Chondrocyte (in vitro differentiated cells): ENCODE measurements at regions not wholly inside any gene's neighbourhood (a gene's known extent, or its start where the extent isn't known, plus 50 kb on each side); places are given as distances from the start of the nearest gene placed in this dataset.

Source experiments
- DNase-seq: peaks from one replicate; pipeline ENCODE4 v3.0.0; 2021; ENCODE audit warnings: mixed read lengths, low spot score
- H3K27ac Mint-ChIP-seq: one replicate; pipeline ENCODE4 v1.8.0; 2021; ENCODE audit warnings: mild to moderate bottlenecking, moderate library complexity, mixed read lengths; ENCODE audit not compliant: unreplicated experiment
- H3K27me3 Mint-ChIP-seq: 2 replicates; pipeline ENCODE4 v1.8.0; 2021; ENCODE audit warnings: low read depth, mixed read lengths
- H3K36me3 Mint-ChIP-seq: 2 replicates; pipeline ENCODE4 v1.8.0; 2021; ENCODE audit warnings: low read depth, mixed read lengths
- H3K4me1 Mint-ChIP-seq: 2 replicates; pipeline ENCODE4 v1.8.0; 2021; ENCODE audit warnings: low read depth, mild to moderate bottlenecking, mixed read lengths
- H3K4me3 Mint-ChIP-seq: one replicate; pipeline ENCODE4 v1.8.0; 2021; ENCODE audit warnings: mild to moderate bottlenecking, moderate library complexity, mixed read lengths; ENCODE audit not compliant: unreplicated experiment
- H3K9me3 Mint-ChIP-seq: 2 replicates; pipeline ENCODE4 v1.8.0; 2021; ENCODE audit warnings: low read depth, mixed read lengths
- TF ChIP-seq, protein P1 (sequence below): fragments of 200-600 bp; sonication (generic); IDR thresholded peaks from 2 replicates; pipeline ENCODE4 v1.5.0; 2021; ENCODE audit warnings: antibody characterized with exemption, mild to moderate bottlenecking, moderate library complexity

DNA sequence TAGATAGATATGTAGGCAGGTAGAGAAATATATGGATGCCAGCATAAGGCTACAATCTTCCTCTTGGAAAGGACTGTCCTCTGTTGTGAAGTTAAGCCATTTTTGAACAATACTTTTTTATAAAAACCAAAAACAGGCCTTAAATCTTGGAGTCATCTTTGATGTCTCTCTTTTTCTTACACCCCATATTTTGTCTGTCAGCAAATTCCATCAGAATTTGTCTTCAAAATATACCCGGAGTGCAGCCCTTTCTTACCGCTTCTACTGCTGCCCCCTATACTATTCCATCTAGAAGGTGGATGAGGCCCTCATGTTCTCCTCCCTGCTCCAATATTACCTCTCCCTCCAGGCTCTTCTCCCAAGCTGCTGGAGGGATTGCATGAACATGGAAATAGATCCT lies 326.5 kb downstream of the HAPSTR1 start:
- Mint-ChIP-seq H3K36me3 (no peaks in the 10 kb centered on the region), H3K4me3 (no peak overlapping the region), H3K9me3 (peaks cover 17% of the 10 kb centered on the region), H3K4me1 (no peaks in the 10 kb centered on the region), H3K27me3 (no peaks in the 10 kb centered on the region), H3K27ac (no peak overlapping the region)
- TF ChIP-seq, protein P1, sequence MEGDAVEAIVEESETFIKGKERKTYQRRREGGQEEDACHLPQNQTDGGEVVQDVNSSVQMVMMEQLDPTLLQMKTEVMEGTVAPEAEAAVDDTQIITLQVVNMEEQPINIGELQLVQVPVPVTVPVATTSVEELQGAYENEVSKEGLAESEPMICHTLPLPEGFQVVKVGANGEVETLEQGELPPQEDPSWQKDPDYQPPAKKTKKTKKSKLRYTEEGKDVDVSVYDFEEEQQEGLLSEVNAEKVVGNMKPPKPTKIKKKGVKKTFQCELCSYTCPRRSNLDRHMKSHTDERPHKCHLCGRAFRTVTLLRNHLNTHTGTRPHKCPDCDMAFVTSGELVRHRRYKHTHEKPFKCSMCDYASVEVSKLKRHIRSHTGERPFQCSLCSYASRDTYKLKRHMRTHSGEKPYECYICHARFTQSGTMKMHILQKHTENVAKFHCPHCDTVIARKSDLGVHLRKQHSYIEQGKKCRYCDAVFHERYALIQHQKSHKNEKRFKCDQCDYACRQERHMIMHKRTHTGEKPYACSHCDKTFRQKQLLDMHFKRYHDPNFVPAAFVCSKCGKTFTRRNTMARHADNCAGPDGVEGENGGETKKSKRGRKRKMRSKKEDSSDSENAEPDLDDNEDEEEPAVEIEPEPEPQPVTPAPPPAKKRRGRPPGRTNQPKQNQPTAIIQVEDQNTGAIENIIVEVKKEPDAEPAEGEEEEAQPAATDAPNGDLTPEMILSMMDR, result no peak
- DNase-seq, result no peak

DNA sequence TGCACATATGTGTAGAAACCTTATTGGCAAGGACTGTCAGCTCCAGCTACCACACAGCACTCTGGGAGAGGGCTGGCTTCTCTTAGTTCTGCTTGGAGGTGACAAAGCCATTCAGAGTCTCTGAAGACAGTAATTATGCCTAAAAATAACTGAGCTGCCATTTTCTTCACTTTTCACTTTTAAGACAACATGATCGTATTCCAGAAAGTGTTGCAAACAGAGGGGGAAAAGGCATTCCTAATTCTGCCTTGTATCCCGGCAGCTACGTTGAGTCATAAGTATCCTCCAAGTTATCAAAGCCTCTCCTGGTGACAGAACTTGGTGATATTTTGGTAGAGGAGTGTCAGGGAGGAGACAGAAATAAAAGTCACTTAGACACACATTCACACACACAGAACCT lies 327.7 kb downstream of the HAPSTR1 start:
- Mint-ChIP-seq H3K4me1 (no peaks in the 10 kb centered on the region), H3K9me3 (peaks cover 17% of the 10 kb centered on the region), H3K27me3 (no peaks in the 10 kb centered on the region), H3K4me3 (no peak overlapping the region), H3K36me3 (no peaks in the 10 kb centered on the region), H3K27ac (no peak overlapping the region)
- no peak for DNase-seq
- TF ChIP-seq, protein P1, result no peak

DNA sequence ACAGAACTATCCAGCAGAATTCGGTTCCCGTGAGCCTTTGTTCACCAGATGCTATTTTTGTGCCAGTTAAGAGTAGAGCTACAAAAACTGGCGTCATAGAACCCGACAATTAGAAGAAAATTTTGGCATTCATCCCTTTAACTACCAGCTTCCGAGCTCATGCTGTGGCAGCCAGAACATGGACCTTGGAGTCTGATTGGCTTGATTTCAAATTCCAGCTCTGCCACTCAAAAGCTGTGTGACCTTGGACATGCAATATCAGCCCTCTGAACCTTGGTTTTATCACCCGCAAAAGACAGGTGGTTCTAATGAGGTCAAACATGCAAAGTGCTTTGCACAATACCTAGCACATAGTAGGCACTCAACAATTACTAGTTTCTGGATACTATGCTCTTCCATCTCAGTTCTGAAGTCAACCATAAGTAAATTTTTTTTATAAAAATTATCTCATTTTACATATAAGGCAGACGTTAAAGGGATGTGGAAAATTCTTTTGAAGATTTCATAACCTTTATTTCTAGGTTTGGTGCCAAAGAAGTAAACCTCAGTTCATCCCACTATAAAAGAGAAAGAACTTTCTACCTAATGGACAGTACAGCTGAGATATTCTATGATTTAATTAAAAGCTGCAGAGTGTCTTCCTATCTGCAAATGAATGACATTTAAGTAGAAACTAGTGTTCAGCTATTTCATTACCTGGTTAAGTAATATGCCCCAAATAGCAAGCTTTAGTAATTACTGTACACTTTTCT lies 331.5 kb downstream of the HAPSTR1 start:
- Mint-ChIP-seq H3K4me3 (no peak overlapping the region), H3K36me3 (no peaks in the 10 kb centered on the region), H3K27me3 (no peaks in the 10 kb centered on the region), H3K27ac (no peak overlapping the region), H3K4me1 (no peaks in the 10 kb centered on the region), H3K9me3 (peaks cover 8% of the 10 kb centered on the region)
- DNase-seq, result no peak
- TF ChIP-seq, protein P1, result no peak

DNA sequence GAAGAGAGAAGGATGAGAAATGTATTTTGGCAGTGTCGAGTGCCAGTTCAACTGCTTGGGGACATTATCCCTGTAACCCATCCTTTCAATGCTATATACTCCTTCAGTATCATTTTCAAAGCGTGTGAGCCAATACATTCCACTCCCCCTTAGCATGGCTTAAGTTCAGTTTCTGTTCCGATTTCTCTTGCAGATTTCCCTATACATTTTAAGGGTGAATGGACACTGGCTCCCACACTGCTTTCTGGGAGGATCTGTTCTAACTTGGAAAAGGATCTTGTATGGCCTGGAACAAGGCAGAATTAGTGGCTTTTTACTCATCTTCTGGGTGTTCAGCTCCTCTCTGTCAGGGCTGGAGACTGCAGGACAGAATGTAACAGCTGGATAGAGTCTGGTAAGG lies 333.8 kb downstream of the HAPSTR1 start:
- no peaks in the 10 kb centered on the region for H3K27me3 Mint-ChIP-seq
- no peaks in the 10 kb centered on the region for H3K4me1 Mint-ChIP-seq
- no peak for DNase-seq
- H3K9me3 Mint-ChIP-seq, result peaks cover 5% of the 10 kb centered on the region
- no peaks in the 10 kb centered on the region for H3K36me3 Mint-ChIP-seq
- no peak overlapping the region for H3K27ac Mint-ChIP-seq
- H3K4me3 Mint-ChIP-seq, result no peak overlapping the region
- TF ChIP-seq, protein P1, result no peak

DNA sequence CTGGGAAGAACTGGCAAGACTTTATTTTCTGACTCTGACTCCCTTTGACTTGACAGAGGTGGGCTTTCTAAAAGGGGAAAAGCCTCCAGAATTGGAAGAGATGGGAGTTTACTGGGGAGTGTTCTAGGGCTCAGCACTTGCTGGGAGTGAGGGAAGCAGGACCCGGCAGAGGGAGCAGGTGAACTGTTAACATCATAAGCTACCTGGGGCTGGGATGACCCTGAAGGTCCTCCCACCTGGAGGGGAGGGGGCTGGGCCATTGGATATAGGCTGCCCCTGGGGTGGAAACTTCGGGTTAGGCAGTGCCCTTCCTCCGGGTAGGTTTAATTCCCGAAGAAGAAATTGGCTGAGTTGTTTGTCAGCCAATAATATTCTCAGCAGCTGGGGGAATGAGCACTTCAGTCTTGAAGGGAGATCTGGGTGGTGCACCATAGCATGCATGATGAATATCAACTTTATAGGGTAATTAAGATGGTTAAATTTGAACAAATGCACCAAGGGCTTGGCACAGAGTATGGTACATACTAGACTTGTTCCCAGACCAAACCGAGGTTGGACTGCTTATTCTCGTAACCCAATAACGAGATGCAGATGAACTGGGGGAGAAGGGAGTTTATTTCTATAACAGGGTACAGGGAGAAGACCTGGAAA lies 337.0 kb downstream of the HAPSTR1 start:
- no peaks in the 10 kb centered on the region for H3K9me3 Mint-ChIP-seq
- no peak overlapping the region for H3K27ac Mint-ChIP-seq
- TF ChIP-seq, protein P1, result no peak
- H3K27me3 Mint-ChIP-seq, result peaks cover 2% of the 10 kb centered on the region
- H3K36me3 Mint-ChIP-seq, result no peaks in the 10 kb centered on the region
- H3K4me3 Mint-ChIP-seq, result no peak overlapping the region
- DNase-seq, result no peak
- no peaks in the 10 kb centered on the region for H3K4me1 Mint-ChIP-seq
